ENCODE measurements at regions not wholly inside any gene's neighbourhood (a gene's known extent, or its start where the extent isn't known, plus 50 kb on each side); places are given as distances from the start of the nearest gene placed in this dataset.

DNA sequence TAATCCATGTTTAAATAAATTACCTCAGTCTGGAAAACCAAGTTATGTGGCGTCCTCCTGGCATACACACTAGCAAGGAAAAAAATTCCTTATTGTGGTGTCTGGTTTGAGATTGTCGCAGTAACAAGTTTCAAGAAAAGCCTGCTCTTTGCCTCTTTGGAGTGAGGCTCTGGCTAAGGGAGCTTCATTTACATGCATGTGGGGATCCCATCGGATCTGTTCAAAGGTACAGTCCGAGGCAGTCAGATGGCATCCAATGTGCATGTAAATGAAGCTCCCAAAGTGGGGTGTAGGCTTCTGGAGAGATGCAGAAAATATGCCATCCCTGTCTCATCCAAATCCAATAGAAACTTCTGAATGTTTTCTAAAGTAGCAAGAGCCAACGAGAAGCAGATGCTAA is 199.5 kb upstream of the FBXL4 start:
- Histone ChIP-seq H3K79me2 (replicated peaks; ENCODE audit: insufficient read depth, low read length) (no peaks in the 10 kb centered on the region), H3K36me3 (ENCODE audit: insufficient read depth, low read length) (no peaks in the 10 kb centered on the region), H2AFZ (ENCODE audit: low read depth, low read length) (no peak overlapping the region), H3K27ac (ENCODE audit: low read length) (no peak overlapping the region), H3F3A (ENCODE audit: insufficient read depth, low read length, poor library complexity, severe bottlenecking) (no peaks in the 10 kb centered on the region), H3K9ac (ENCODE audit: low read length) (no peak overlapping the region), H3K9me3 (ENCODE audit: low read length) (no peaks in the 10 kb centered on the region), H3K4me3 (ENCODE audit: low read length) (no peak overlapping the region), H4K20me1 (ENCODE audit: insufficient read depth) (no peaks in the 10 kb centered on the region), H3K9me2 (ENCODE audit: insufficient read depth, low read length) (no peaks in the 10 kb centered on the region), H3K27me3 (ENCODE audit: insufficient read depth, low read depth, low read length) (no peaks in the 10 kb centered on the region), H3K4me2 (ENCODE audit: low read length) (no peak overlapping the region)
- TF ChIP-seq MXI1 (conservative IDR thresholded peaks at IDR 0.05; ENCODE audit: poor library complexity, severe bottlenecking) (no peak), EP300 (conservative IDR thresholded peaks at IDR 0.05; ENCODE audit: poor library complexity, severe bottlenecking) (no peak), POLR2AphosphoS5 (IDR thresholded peaks at IDR 0.05) (no peak), EZH2 (IDR thresholded peaks at IDR 0.05; ENCODE audit: borderline replicate concordance, insufficient read depth, low read length, poor library complexity, severe bottlenecking) (no peak), RAD21 (conservative IDR thresholded peaks at IDR 0.05) (no peak), SMC3 (conservative IDR thresholded peaks at IDR 0.05; ENCODE audit: poor library complexity) (no peak), TAF1 (IDR thresholded peaks at IDR 0.05; ENCODE audit: low read depth) (no peak)

DNA sequence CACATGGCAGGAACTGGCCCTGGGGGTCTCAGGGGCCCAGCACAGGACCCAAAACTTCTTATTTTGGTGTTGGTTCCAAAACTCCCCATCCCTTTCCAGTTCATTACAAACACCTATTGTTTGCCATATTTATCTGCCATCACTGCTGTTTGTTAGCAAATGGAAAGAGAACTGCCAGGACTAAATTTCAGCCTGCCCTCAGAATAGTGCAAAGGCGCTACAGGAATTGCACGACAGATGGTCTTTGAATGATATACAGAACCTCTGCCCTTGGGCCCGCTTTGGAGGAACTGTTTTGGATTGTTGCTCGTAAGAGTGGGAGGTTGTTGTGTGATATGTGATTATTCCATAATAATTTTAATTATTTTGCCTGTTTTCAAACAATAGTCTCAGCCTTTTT is 199.0 kb upstream of the FBXL4 start:
- Histone ChIP-seq H3K79me2 (replicated peaks; ENCODE audit: insufficient read depth, low read length) (no peaks in the 10 kb centered on the region), H2AFZ (ENCODE audit: low read depth, low read length) (no peak overlapping the region), H3K27ac (ENCODE audit: low read length) (no peak overlapping the region), H3K4me2 (ENCODE audit: low read length) (no peak overlapping the region), H3K4me3 (ENCODE audit: low read length) (no peak overlapping the region), H4K20me1 (ENCODE audit: insufficient read depth) (no peaks in the 10 kb centered on the region), H3F3A (ENCODE audit: insufficient read depth, low read length, poor library complexity, severe bottlenecking) (no peaks in the 10 kb centered on the region), H3K27me3 (ENCODE audit: insufficient read depth, low read depth, low read length) (no peaks in the 10 kb centered on the region), H3K9me2 (ENCODE audit: insufficient read depth, low read length) (no peaks in the 10 kb centered on the region), H3K9ac (ENCODE audit: low read length) (no peak overlapping the region), H3K36me3 (ENCODE audit: insufficient read depth, low read length) (no peaks in the 10 kb centered on the region), H3K9me3 (ENCODE audit: low read length) (no peaks in the 10 kb centered on the region)
- TF ChIP-seq RAD21 (conservative IDR thresholded peaks at IDR 0.05), result no peak
- TF ChIP-seq EZH2 (IDR thresholded peaks at IDR 0.05; ENCODE audit: borderline replicate concordance, insufficient read depth, low read length, poor library complexity, severe bottlenecking), result no peak
- TF ChIP-seq, protein P1, sequence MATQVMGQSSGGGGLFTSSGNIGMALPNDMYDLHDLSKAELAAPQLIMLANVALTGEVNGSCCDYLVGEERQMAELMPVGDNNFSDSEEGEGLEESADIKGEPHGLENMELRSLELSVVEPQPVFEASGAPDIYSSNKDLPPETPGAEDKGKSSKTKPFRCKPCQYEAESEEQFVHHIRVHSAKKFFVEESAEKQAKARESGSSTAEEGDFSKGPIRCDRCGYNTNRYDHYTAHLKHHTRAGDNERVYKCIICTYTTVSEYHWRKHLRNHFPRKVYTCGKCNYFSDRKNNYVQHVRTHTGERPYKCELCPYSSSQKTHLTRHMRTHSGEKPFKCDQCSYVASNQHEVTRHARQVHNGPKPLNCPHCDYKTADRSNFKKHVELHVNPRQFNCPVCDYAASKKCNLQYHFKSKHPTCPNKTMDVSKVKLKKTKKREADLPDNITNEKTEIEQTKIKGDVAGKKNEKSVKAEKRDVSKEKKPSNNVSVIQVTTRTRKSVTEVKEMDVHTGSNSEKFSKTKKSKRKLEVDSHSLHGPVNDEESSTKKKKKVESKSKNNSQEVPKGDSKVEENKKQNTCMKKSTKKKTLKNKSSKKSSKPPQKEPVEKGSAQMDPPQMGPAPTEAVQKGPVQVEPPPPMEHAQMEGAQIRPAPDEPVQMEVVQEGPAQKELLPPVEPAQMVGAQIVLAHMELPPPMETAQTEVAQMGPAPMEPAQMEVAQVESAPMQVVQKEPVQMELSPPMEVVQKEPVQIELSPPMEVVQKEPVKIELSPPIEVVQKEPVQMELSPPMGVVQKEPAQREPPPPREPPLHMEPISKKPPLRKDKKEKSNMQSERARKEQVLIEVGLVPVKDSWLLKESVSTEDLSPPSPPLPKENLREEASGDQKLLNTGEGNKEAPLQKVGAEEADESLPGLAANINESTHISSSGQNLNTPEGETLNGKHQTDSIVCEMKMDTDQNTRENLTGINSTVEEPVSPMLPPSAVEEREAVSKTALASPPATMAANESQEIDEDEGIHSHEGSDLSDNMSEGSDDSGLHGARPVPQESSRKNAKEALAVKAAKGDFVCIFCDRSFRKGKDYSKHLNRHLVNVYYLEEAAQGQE (IDR thresholded peaks at IDR 0.05; ENCODE audit: borderline replicate concordance), result no peak
- no peak for TF ChIP-seq TAF1 (IDR thresholded peaks at IDR 0.05; ENCODE audit: low read depth)

DNA sequence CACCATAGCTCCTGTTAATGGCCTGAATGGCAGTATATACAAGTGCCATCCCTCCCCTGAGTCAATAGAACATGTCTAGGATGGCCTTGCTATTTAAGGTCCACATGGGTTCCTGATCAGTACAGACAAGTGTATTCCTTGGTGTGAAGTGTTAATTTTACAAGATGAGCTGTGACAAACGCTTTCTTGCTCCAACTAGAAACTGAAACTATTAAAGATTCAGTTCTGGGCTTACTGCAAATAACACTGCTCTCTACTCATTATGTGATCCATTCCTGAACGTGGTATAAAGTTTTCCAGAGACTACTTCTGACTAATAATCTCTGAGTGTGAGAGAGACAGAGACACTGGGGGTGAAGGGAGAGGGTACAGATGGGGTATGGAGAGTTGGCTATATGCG is 198.0 kb upstream of the FBXL4 start:
- no peak overlapping the region for H2AFZ ChIP-seq (ENCODE audit: low read depth, low read length)
- no peaks in the 10 kb centered on the region for H4K20me1 ChIP-seq (ENCODE audit: insufficient read depth)
- H3K27ac ChIP-seq (ENCODE audit: low read length), result no peak overlapping the region
- H3K27me3 ChIP-seq (ENCODE audit: insufficient read depth, low read depth, low read length), result no peaks in the 10 kb centered on the region
- no peak overlapping the region for H3K4me3 ChIP-seq (ENCODE audit: low read length)
- no peaks in the 10 kb centered on the region for H3K79me2 ChIP-seq (replicated peaks; ENCODE audit: insufficient read depth, low read length)
- H3K36me3 ChIP-seq (ENCODE audit: insufficient read depth, low read length), result no peaks in the 10 kb centered on the region
- H3K9ac ChIP-seq (ENCODE audit: low read length), result no peak overlapping the region
- H3K4me2 ChIP-seq (ENCODE audit: low read length), result no peak overlapping the region
- no peaks in the 10 kb centered on the region for H3K9me2 ChIP-seq (ENCODE audit: insufficient read depth, low read length)
- no peaks in the 10 kb centered on the region for H3F3A ChIP-seq (ENCODE audit: insufficient read depth, low read length, poor library complexity, severe bottlenecking)
- TF ChIP-seq, protein P1 (IDR thresholded peaks at IDR 0.05; ENCODE audit: borderline replicate concordance), result no peak
- TF ChIP-seq EP300 (conservative IDR thresholded peaks at IDR 0.05; ENCODE audit: poor library complexity, severe bottlenecking), result no peak
- TF ChIP-seq, protein P2, sequence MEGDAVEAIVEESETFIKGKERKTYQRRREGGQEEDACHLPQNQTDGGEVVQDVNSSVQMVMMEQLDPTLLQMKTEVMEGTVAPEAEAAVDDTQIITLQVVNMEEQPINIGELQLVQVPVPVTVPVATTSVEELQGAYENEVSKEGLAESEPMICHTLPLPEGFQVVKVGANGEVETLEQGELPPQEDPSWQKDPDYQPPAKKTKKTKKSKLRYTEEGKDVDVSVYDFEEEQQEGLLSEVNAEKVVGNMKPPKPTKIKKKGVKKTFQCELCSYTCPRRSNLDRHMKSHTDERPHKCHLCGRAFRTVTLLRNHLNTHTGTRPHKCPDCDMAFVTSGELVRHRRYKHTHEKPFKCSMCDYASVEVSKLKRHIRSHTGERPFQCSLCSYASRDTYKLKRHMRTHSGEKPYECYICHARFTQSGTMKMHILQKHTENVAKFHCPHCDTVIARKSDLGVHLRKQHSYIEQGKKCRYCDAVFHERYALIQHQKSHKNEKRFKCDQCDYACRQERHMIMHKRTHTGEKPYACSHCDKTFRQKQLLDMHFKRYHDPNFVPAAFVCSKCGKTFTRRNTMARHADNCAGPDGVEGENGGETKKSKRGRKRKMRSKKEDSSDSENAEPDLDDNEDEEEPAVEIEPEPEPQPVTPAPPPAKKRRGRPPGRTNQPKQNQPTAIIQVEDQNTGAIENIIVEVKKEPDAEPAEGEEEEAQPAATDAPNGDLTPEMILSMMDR (IDR thresholded peaks at IDR 0.05; ENCODE audit: poor library complexity, severe bottlenecking), result no peak
- no peak for TF ChIP-seq MXI1 (conservative IDR thresholded peaks at IDR 0.05; ENCODE audit: poor library complexity, severe bottlenecking)
- TF ChIP-seq EZH2 (IDR thresholded peaks at IDR 0.05; ENCODE audit: borderline replicate concordance, insufficient read depth, low read length, poor library complexity, severe bottlenecking), result no peak
- TF ChIP-seq RAD21 (conservative IDR thresholded peaks at IDR 0.05), result no peak
- TF ChIP-seq SMC3 (conservative IDR thresholded peaks at IDR 0.05; ENCODE audit: poor library complexity), result no peak
- TF ChIP-seq TAF1 (IDR thresholded peaks at IDR 0.05; ENCODE audit: low read depth), result no peak
- no peak for TF ChIP-seq POLR2AphosphoS5 (IDR thresholded peaks at IDR 0.05)
- no peaks in the 10 kb centered on the region for H3K9me3 ChIP-seq (ENCODE audit: low read length)
